ENCODE measurements at regions not wholly inside any gene's neighbourhood (a gene's known extent, or its start where the extent isn't known, plus 50 kb on each side); places are given as distances from the start of the nearest gene placed in this dataset.

DNA sequence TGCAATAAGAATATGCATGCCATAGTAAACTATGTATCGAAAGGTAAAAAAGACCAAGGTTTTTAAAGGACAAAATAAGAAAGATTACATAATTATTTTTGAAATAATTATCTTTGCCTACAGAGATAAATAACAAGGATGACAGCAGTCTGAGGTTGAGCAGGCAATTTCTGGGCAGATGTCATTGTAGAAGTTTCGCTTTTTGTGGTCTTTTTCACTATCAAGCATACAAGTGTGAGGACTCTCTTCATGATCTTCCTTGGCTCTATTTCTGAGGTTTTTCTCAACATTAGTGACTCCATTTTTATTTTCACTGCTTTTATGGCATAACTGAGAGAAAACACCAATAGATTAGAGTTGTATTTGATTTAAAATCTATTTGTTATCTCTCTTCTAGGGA, 1337.9 kb upstream of the EPHA6 start:
- ATAC-seq (ENCODE audit: low read depth) (no peak), DNase-seq (no peak)
- Histone ChIP-seq H3K9ac (ENCODE audit: low read length) (no peak overlapping the region), H2AFZ (ENCODE audit: insufficient read depth, low read depth, low read length, poor library complexity, severe bottlenecking) (no peak overlapping the region), H4K20me1 (ENCODE audit: control insufficient read depth, insufficient read depth, low read length, poor library complexity, severe bottlenecking) (no peaks in the 10 kb centered on the region), H3K4me2 (replicated peaks; ENCODE audit: low read depth, low read length, poor library complexity, severe bottlenecking) (no peak overlapping the region), H3K36me3 (replicated peaks in 1 of 2; ENCODE audit: control extremely low read depth in 1 of 2, control insufficient read depth in 1 of 2, extremely low read depth in 1 of 2, insufficient read depth in 2 of 2, low read length in 1 of 2) (no peaks in the 10 kb centered on the region), H3K27me3 (replicated peaks in 1 of 4; ENCODE audit: control extremely low read depth in 1 of 4, control insufficient read depth in 3 of 4, insufficient read depth in 4 of 4, low read length in 3 of 4) (no peaks in the 10 kb centered on the region), H3K4me1 (ENCODE audit: control insufficient read depth in 2 of 2, insufficient read depth in 2 of 2, low read length in 2 of 2) (no peaks in the 10 kb centered on the region), H3K27ac (ENCODE audit: low read length in 2 of 2) (no peak overlapping the region), H3K4me3 (ENCODE audit: control extremely low read depth in 1 of 5, extremely low read depth in 1 of 5, insufficient read depth in 1 of 5, low read depth in 2 of 5, low read length in 4 of 5) (no peak overlapping the region), H3K79me2 (ENCODE audit: control insufficient read depth, insufficient read depth, low read length) (no peaks in the 10 kb centered on the region), H3K9me3 (ENCODE audit: control extremely low read depth in 1 of 3, control insufficient read depth in 2 of 3, insufficient read depth in 1 of 3, low read length in 2 of 3) (peaks cover 0 to 1% (median 0%) of the 10 kb centered on the region in 3 donors)
- CTCF ChIA-PET: no interaction called here
- no peaks in the 10 kb centered on the region for H3K27me3 Mint-ChIP-seq
- H3K4me3 Mint-ChIP-seq: no peak overlapping the region
- TF ChIP-seq, protein P1, sequence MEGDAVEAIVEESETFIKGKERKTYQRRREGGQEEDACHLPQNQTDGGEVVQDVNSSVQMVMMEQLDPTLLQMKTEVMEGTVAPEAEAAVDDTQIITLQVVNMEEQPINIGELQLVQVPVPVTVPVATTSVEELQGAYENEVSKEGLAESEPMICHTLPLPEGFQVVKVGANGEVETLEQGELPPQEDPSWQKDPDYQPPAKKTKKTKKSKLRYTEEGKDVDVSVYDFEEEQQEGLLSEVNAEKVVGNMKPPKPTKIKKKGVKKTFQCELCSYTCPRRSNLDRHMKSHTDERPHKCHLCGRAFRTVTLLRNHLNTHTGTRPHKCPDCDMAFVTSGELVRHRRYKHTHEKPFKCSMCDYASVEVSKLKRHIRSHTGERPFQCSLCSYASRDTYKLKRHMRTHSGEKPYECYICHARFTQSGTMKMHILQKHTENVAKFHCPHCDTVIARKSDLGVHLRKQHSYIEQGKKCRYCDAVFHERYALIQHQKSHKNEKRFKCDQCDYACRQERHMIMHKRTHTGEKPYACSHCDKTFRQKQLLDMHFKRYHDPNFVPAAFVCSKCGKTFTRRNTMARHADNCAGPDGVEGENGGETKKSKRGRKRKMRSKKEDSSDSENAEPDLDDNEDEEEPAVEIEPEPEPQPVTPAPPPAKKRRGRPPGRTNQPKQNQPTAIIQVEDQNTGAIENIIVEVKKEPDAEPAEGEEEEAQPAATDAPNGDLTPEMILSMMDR (IDR thresholded peaks at IDR 0.05): no peak
- no peak for TF ChIP-seq EZH2 (IDR thresholded peaks at IDR 0.05; ENCODE audit: borderline replicate concordance, insufficient read depth, low read depth, low read length, poor library complexity, severe bottlenecking)
- no peak overlapping the region for H3K27ac Mint-ChIP-seq
- POLR2A ChIA-PET: no interaction called here
- no CpG with 5 or more reads among the region's 2 CpGs for WGBS (ENCODE audit: insufficient coverage)
- intact Hi-C loops (cut with micrococcal nuclease): no loop called here
- no peaks in the 10 kb centered on the region for H3K9me3 Mint-ChIP-seq (ENCODE audit: insufficient read depth)
- no peaks in the 10 kb centered on the region for H3K4me1 Mint-ChIP-seq

DNA sequence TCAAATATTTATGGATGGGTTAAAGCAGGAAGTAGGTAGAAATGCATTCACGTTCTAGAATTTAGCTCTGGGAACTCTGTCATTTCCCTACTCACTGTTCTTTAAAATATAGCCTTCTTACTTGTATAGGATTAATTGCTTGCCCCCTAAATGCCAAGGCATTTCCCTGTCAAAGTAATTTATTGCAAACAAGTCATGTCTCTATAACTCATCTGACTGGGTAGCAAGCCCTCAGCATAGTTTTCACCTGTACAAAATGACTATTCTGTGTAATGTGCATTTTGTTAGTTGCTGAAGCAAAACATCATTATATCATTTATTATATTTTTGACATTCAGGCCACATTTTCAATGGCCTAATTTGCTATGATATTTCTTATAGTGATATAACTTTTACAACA, 1308.2 kb upstream of the EPHA6 start:
- POLR2A ChIA-PET: no interaction called here
- H3K36me3 ChIP-seq (replicated peaks in 1 of 2; ENCODE audit: control extremely low read depth in 1 of 2, control insufficient read depth in 1 of 2, extremely low read depth in 1 of 2, insufficient read depth in 2 of 2, low read length in 1 of 2): no peaks in the 10 kb centered on the region
- intact Hi-C loops (cut with micrococcal nuclease): no loop called here
- Mint-ChIP-seq H3K4me1 (no peaks in the 10 kb centered on the region), H3K9me3 (ENCODE audit: insufficient read depth) (peaks cover 3% of the 10 kb centered on the region), H3K27ac (no peak overlapping the region), H3K27me3 (no peaks in the 10 kb centered on the region), H3K4me3 (no peak overlapping the region)
- no peak for TF ChIP-seq EZH2 (IDR thresholded peaks at IDR 0.05; ENCODE audit: borderline replicate concordance, insufficient read depth, low read depth, low read length, poor library complexity, severe bottlenecking)
- TF ChIP-seq, protein P1 (IDR thresholded peaks at IDR 0.05): no peak
- H3K9ac ChIP-seq (ENCODE audit: low read length): no peak overlapping the region
- no peaks in the 10 kb centered on the region for H3K4me1 ChIP-seq (ENCODE audit: control insufficient read depth in 2 of 2, insufficient read depth in 2 of 2, low read length in 2 of 2)
- CTCF ChIA-PET: no interaction called here
- no peak overlapping the region for H3K4me3 ChIP-seq (ENCODE audit: control extremely low read depth in 1 of 5, extremely low read depth in 1 of 5, insufficient read depth in 1 of 5, low read depth in 2 of 5, low read length in 4 of 5)
- H3K79me2 ChIP-seq (ENCODE audit: control insufficient read depth, insufficient read depth, low read length): no peaks in the 10 kb centered on the region
- H3K27ac ChIP-seq (ENCODE audit: low read length in 2 of 2): no peak overlapping the region
- ATAC-seq (ENCODE audit: low read depth) (no peak), DNase-seq (no peak)
- H2AFZ ChIP-seq (ENCODE audit: insufficient read depth, low read depth, low read length, poor library complexity, severe bottlenecking): no peak overlapping the region
- no peak overlapping the region for H3K4me2 ChIP-seq (replicated peaks; ENCODE audit: low read depth, low read length, poor library complexity, severe bottlenecking)
- no CpG with 5 or more reads among the region's 1 CpG for WGBS (ENCODE audit: insufficient coverage)
- no peaks in the 10 kb centered on the region for H3K27me3 ChIP-seq (replicated peaks in 1 of 4; ENCODE audit: control extremely low read depth in 1 of 4, control insufficient read depth in 3 of 4, insufficient read depth in 4 of 4, low read length in 3 of 4)
- peaks cover 0 to 7% (median 0%) of the 10 kb centered on the region in 3 donors for H3K9me3 ChIP-seq (ENCODE audit: control extremely low read depth in 1 of 3, control insufficient read depth in 2 of 3, insufficient read depth in 1 of 3, low read length in 2 of 3)
- H4K20me1 ChIP-seq (ENCODE audit: control insufficient read depth, insufficient read depth, low read length, poor library complexity, severe bottlenecking): no peaks in the 10 kb centered on the region

Measured in B cell (primary cell).